ENCODE measurements at regions not wholly inside any gene's neighbourhood (a gene's known extent, or its start where the extent isn't known, plus 50 kb on each side); places are given as distances from the start of the nearest gene placed in this dataset.
"Not testable (repeated sequence)": the region's sequence is repeated elsewhere in the genome, so short reads cannot be mapped to it uniquely, and the experiment has no call there.

DNA sequence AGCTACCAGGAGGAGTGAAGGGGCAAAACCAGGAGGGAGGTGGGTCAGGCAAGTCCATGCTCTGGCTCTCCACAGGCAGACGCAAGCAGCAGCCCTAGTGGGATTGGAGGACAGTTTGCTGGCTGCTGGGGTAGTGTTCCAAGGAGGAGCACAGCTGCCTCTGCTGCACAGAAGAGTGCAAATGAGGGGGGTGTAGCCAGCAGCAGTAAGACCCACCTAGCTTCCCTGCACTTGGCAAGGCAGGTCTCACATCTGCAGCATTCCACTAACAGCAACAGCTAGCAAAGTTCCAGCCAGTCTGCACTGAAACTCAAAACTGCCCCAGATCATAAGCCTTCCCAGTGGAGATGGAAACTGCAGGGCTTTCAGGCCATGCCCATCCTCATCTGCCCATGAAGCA is 405.0 kb downstream of the UTRN start:
- Histone ChIP-seq H3K27ac (ENCODE audit: low read length) (no peak overlapping the region), H3K27me3 (ENCODE audit: insufficient read depth, low read length) (no peaks in the 10 kb centered on the region), H3K4me3 (ENCODE audit: low read length) (no peak overlapping the region)

DNA sequence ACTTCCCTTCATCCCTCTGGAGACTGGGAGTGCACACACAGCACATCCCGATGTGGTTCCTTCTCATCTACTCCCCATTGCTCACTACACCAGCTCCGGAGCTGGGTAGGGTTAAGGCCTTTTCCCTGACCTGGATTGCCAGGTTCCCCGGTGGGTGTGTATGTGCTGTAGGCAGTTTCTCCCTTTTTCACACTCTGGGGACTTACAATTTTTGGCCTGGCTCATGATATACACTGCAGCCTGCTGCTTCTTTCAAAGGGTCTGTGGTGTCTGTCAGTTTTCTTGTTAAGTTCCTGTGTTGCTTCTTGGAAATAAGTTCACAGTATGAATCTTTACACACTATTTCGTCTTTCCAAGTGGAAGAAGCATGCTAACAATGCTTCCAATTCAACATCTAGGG is 405.5 kb downstream of the UTRN start:
- H3K4me3 ChIP-seq (ENCODE audit: low read length) = no peak overlapping the region
- H3K27ac ChIP-seq (ENCODE audit: low read length) = no peak overlapping the region
- H3K4me1 ChIP-seq (ENCODE audit: insufficient read depth, low read length) = peaks cover 14% of the 10 kb centered on the region; the same call in 1 of the 2 replicates
- peaks cover 4% of the 10 kb centered on the region; the same call in 1 of the 2 replicates for H3K36me3 ChIP-seq (ENCODE audit: insufficient read depth, low read depth, low read length)
- peaks cover 11% of the 10 kb centered on the region for H3K9me3 ChIP-seq (ENCODE audit: insufficient read depth, low read depth, low read length)
- no peak overlapping the region for H3K9ac ChIP-seq (ENCODE audit: low read depth, low read length)
- no peaks in the 10 kb centered on the region for H3K27me3 ChIP-seq (ENCODE audit: insufficient read depth, low read length)

More for the DNA sequence above, 405.0 kb downstream of the UTRN start:
- peaks cover 11% of the 10 kb centered on the region for H3K9me3 ChIP-seq (ENCODE audit: insufficient read depth, low read depth, low read length)
- H3K9ac ChIP-seq (ENCODE audit: low read depth, low read length) = no peak overlapping the region
- peaks cover 4% of the 10 kb centered on the region; the same call in 1 of the 2 replicates for H3K36me3 ChIP-seq (ENCODE audit: insufficient read depth, low read depth, low read length)
- H3K4me1 ChIP-seq (ENCODE audit: insufficient read depth, low read length) = peaks cover 14% of the 10 kb centered on the region; the same call in 1 of the 2 replicates

DNA sequence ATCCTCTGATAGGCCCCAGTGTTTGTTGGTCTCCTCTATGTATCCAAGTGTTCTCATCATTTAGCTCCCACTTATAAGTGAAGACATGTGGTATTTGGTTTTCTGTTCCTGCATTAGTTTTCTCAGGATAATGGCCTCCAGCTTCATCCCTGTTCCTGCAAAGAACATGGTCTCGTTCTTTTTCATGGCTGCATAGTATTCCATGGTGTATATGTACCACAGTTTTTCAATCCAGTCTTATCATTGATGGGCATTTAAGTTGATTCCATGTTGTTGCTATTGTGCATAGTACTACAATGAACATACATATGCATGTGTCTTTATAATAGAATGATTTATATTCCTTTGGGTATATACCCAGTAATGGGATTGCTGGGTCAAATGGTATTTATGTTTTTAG is 406.9 kb downstream of the UTRN start:
- not testable (repeated sequence) for H3K4me3 ChIP-seq (ENCODE audit: low read length); H3K27ac ChIP-seq (ENCODE audit: low read length); H3K36me3 ChIP-seq (ENCODE audit: insufficient read depth, low read depth, low read length); H3K9ac ChIP-seq (ENCODE audit: low read depth, low read length); H3K4me1 ChIP-seq (ENCODE audit: insufficient read depth, low read length); H3K27me3 ChIP-seq (ENCODE audit: insufficient read depth, low read length)
- peaks cover 11% of the 10 kb centered on the region for H3K9me3 ChIP-seq (ENCODE audit: insufficient read depth, low read depth, low read length)

DNA sequence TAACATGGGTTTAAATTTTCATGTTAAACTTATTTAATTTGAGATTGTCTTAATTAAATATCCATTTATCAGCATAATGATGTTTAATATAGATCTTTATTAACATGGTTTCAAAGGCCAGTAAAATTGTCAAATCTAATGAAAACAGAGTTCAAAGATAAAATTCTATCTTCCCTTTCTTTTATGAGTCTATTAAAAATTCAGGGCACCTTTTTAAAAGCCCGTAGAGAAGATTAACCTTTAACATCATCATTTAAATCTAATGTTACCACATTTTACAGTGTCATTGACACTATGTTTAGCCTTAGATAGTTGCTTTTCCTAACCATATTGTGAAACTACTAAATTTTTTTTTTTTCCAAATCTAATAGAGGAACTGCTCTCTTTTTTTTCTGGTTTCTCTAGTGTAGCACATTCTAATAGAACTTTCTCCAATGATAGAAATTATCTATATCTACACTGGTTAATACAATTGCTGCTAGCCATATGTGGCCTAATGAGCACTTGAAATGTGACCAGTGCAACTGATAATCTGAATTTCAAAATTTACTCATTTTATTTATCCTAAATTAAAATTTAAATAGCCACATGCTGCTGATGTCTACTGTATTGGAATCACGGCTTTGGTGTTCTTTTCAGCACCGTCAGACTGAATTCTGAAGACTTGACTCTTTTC is 410.9 kb downstream of the UTRN start:
- H3K4me3 ChIP-seq (ENCODE audit: low read length) = no peak overlapping the region
- H3K27ac ChIP-seq (ENCODE audit: low read length) = no peak overlapping the region
- peaks cover 4% of the 10 kb centered on the region; the same call in 1 of the 2 replicates for H3K36me3 ChIP-seq (ENCODE audit: insufficient read depth, low read depth, low read length)
- H3K9me3 ChIP-seq (ENCODE audit: insufficient read depth, low read depth, low read length) = peaks cover 8% of the 10 kb centered on the region
- no peak overlapping the region for H3K9ac ChIP-seq (ENCODE audit: low read depth, low read length)
- H3K27me3 ChIP-seq (ENCODE audit: insufficient read depth, low read length) = no peaks in the 10 kb centered on the region
- no peaks in the 10 kb centered on the region for H3K4me1 ChIP-seq (ENCODE audit: insufficient read depth, low read length)

DNA sequence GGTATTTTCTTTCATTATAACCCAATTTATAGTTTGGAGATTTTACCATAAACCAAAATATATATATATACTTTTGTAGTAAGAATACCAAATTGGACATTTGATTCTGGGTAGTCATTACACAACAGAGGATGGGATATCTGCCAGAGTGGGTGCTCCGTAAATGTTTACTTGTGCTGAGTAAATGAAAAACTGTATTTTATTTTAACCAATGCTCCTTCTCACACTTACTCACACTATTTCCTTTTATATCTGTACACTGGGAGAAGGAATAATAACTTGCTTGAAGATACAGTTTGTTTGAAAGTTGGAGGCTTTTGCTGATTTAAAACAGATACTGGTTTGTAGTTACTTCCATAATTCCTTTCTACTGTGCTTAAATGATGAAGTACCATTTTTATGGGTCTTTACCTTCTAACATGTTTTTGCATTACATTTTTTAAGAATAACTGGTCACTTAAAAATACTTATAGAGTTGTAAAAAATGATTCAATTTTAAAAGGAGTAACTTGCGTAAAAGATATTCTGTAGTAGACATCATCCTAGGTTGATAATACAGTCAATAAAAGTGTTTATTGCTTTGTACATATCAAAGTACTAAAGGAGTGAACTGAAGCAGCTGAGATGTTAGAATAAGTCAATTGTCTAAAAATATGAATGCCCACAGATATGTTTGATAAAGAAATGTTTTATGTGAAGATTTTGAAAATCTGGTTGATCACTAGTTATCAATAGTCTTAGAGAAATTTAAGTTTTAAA is 411.7 kb downstream of the UTRN start:
- no peak overlapping the region for H3K9ac ChIP-seq (ENCODE audit: low read depth, low read length)
- no peak overlapping the region for H3K4me3 ChIP-seq (ENCODE audit: low read length)
- H3K27ac ChIP-seq (ENCODE audit: low read length) = no peak overlapping the region
- H3K27me3 ChIP-seq (ENCODE audit: insufficient read depth, low read length) = no peaks in the 10 kb centered on the region
- peaks cover 8% of the 10 kb centered on the region for H3K9me3 ChIP-seq (ENCODE audit: insufficient read depth, low read depth, low read length)
- no peaks in the 10 kb centered on the region for H3K4me1 ChIP-seq (ENCODE audit: insufficient read depth, low read length)
- peaks cover 10% of the 10 kb centered on the region; the same call in 1 of the 2 replicates for H3K36me3 ChIP-seq (ENCODE audit: insufficient read depth, low read depth, low read length)

DNA sequence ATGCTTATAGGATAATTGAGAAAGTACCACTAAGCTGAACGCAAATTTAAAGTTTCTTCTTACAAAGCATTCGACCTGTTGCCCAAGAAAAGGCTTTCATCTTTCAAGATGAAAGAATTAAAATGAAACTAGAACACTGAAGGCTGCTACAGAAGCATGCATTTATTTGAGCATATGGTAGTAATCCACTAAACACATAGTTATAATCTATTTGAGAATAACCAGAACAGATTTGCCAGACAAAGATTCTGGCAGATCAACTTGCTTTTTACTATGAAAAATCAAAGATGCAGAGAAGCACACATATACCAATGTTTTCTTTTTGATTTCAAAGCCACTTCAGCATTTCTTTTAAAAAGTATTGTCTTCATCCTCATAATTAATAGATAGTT is 412.2 kb downstream of the UTRN start:
- Histone ChIP-seq H3K27me3 (ENCODE audit: insufficient read depth, low read length) (no peaks in the 10 kb centered on the region), H3K36me3 (ENCODE audit: insufficient read depth, low read depth, low read length) (0 out of 2 replicates have a peak, but pooled peaks cover 6% of the 10 kb centered on the region), H3K9me3 (ENCODE audit: insufficient read depth, low read depth, low read length) (peaks cover 2% of the 10 kb centered on the region; the same call in 1 of the 2 replicates), H3K9ac (ENCODE audit: low read depth, low read length) (no peak overlapping the region), H3K4me1 (ENCODE audit: insufficient read depth, low read length) (no peaks in the 10 kb centered on the region), H3K4me3 (ENCODE audit: low read length) (no peak overlapping the region), H3K27ac (ENCODE audit: low read length) (no peak overlapping the region)

DNA sequence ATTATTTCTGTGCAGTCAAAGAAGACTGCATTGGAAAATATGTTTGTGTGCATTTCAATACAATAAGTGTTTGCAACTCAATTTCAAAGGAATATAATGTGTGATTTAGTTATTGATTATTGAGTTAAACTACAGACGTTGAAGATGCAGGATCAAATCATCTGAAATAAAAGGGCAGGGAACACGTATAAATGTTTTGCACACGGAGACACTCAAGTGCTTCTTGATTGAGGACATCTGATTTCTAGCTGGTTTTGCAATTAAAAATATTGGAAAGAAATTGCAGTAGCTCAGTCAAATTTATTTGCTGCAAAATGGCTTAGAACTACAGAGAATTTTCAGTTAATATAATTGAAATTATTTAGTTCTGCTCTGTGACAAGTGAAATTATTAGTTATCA is 412.7 kb downstream of the UTRN start:
- Histone ChIP-seq H3K27ac (ENCODE audit: low read length) (no peak overlapping the region), H3K4me3 (ENCODE audit: low read length) (no peak overlapping the region), H3K9me3 (ENCODE audit: insufficient read depth, low read depth, low read length) (no peaks in the 10 kb centered on the region; the same call in 1 of the 2 replicates), H3K36me3 (ENCODE audit: insufficient read depth, low read depth, low read length) (0 out of 2 replicates have a peak, but pooled peaks cover 6% of the 10 kb centered on the region), H3K27me3 (ENCODE audit: insufficient read depth, low read length) (no peaks in the 10 kb centered on the region), H3K9ac (ENCODE audit: low read depth, low read length) (no peak overlapping the region), H3K4me1 (ENCODE audit: insufficient read depth, low read length) (no peaks in the 10 kb centered on the region)

DNA sequence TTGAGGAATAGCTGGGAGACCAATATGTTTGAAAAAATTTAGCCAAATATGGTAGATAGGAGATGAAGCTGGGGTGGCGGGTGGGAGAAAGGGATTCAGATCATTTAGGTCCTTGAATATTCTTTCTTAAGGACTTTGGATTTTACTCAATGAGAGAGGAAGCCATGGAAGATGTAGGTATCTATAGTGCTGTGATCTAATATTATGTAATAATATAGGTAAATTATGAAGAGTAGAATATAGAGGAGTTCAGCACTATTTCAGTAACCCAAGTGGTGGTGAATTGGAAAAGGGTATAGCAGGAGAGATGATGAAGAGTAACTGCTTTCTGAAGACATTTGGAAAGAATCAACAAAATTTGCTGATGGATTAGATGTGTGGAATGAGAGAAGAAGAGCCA is 417.6 kb downstream of the UTRN start:
- Histone ChIP-seq H3K27ac (ENCODE audit: low read length) (no peak overlapping the region), H3K4me1 (ENCODE audit: insufficient read depth, low read length) (no peaks in the 10 kb centered on the region), H3K4me3 (ENCODE audit: low read length) (no peak overlapping the region), H3K27me3 (ENCODE audit: insufficient read depth, low read length) (no peaks in the 10 kb centered on the region), H3K9ac (ENCODE audit: low read depth, low read length) (no peak overlapping the region), H3K36me3 (ENCODE audit: insufficient read depth, low read depth, low read length) (0 out of 2 replicates have a peak, but pooled peaks cover 6% of the 10 kb centered on the region), H3K9me3 (ENCODE audit: insufficient read depth, low read depth, low read length) (no peaks in the 10 kb centered on the region)

DNA sequence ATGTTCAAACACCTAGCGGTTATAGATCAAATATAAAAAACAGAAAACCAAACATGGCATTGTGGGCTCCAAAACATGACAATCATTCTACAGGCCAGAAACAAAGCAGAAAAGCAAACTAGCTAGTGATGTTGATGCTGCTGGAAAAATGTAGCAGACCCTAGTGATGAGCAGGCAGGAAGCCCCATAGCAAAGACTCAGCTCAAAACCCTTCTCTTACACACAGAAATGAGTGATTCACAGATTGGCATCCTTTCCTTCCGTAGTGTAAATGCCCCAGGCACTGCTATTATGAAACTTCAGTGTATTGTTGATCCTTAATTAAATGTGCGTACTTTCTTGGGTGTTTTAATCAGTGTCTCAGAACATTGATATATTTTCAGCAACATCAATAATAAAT is 425.1 kb downstream of the UTRN start:
- Histone ChIP-seq H3K9me3 (ENCODE audit: insufficient read depth, low read depth, low read length) (no peaks in the 10 kb centered on the region), H3K27me3 (ENCODE audit: insufficient read depth, low read length) (no peaks in the 10 kb centered on the region), H3K9ac (ENCODE audit: low read depth, low read length) (no peak overlapping the region), H3K4me3 (ENCODE audit: low read length) (no peak overlapping the region), H3K27ac (ENCODE audit: low read length) (no peak overlapping the region), H3K36me3 (ENCODE audit: insufficient read depth, low read depth, low read length) (no peaks in the 10 kb centered on the region), H3K4me1 (ENCODE audit: insufficient read depth, low read length) (no peaks in the 10 kb centered on the region; the same call in 1 of the 2 replicates)

DNA sequence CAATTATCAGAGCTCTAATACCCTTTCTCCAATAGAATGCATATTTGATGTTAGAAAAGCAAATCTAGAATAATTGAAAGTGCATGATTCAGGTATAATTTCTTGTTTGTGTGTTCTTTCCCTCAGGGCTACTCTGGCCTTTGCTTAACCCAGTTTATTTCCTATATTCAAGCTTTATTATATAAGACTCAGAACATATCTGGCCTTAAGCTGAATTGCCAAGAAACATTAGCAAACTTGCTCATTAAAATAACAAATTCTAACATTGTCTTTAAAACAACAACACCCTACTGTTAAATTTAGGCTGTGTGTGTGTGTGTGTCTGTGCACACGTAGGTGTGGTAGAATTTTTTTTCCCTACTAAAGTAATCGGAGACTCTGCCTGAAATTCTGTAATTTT is 426.5 kb downstream of the UTRN start:
- no peaks in the 10 kb centered on the region for H3K27me3 ChIP-seq (ENCODE audit: insufficient read depth, low read length)
- no peak overlapping the region for H3K4me3 ChIP-seq (ENCODE audit: low read length)
- no peaks in the 10 kb centered on the region for H3K9me3 ChIP-seq (ENCODE audit: insufficient read depth, low read depth, low read length)
- H3K4me1 ChIP-seq (ENCODE audit: insufficient read depth, low read length) = no peaks in the 10 kb centered on the region; the same call in 1 of the 2 replicates
- no peak overlapping the region for H3K27ac ChIP-seq (ENCODE audit: low read length)
- no peaks in the 10 kb centered on the region for H3K36me3 ChIP-seq (ENCODE audit: insufficient read depth, low read depth, low read length)
- no peak overlapping the region for H3K9ac ChIP-seq (ENCODE audit: low read depth, low read length)

DNA sequence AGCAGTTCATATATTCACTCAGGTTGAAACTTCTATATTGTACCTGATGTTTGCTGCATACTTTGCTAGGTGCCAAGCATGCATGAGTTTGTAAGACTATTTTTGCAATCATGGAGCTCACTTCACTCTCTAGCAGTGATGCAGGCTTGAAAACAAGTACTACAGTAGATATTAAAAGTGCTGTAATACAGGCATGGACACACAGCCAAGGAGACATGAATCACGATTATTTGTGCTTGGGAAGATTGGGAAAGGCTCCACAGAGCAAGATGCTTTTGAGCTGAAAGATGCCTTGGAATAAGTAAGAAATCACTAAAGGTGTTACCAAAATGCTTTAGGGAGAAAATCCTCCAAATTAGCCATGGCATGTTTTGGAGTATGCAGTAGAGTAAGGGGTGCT is 427.4 kb downstream of the UTRN start:
- Histone ChIP-seq H3K9me3 (ENCODE audit: insufficient read depth, low read depth, low read length) (no peaks in the 10 kb centered on the region), H3K27ac (ENCODE audit: low read length) (no peak overlapping the region)

More for the DNA sequence above, 427.4 kb downstream of the UTRN start:
- no peak overlapping the region for H3K4me3 ChIP-seq (ENCODE audit: low read length)
- no peaks in the 10 kb centered on the region for H3K27me3 ChIP-seq (ENCODE audit: insufficient read depth, low read length)
- H3K36me3 ChIP-seq (ENCODE audit: insufficient read depth, low read depth, low read length) = no peaks in the 10 kb centered on the region
- no peak overlapping the region for H3K9ac ChIP-seq (ENCODE audit: low read depth, low read length)
- H3K4me1 ChIP-seq (ENCODE audit: insufficient read depth, low read length) = no peaks in the 10 kb centered on the region; the same call in 1 of the 2 replicates

Measured in iPS-20b (cell line).